Skeletal muscle tissue (tissue), 3 donors: ENCODE measurements at regions not wholly inside any gene's neighbourhood (a gene's known extent, or its start where the extent isn't known, plus 50 kb on each side); places are given as distances from the start of the nearest gene placed in this dataset.

Experiments
- H3K27ac ChIP-seq: one replicate; pipeline ENCODE4 v1.7.0; 2013; ENCODE audit warnings: mild to moderate bottlenecking, low read depth, low read length, inconsistent platforms
- H3K27me3 ChIP-seq, 3 donors: one replicate each; pipeline ENCODE4 v1.7.0; 2013; ENCODE audit warnings: low read length in 3 of 3; ENCODE audit not compliant: control insufficient read depth in 3 of 3, insufficient read depth in 3 of 3
- H3K36me3 ChIP-seq, 3 donors: one replicate each; pipeline ENCODE4 v1.7.0; 2013; ENCODE audit warnings: low read length in 3 of 3; ENCODE audit not compliant: control insufficient read depth in 3 of 3, insufficient read depth in 3 of 3
- H3K4me1 ChIP-seq, 3 donors: one replicate each; pipeline ENCODE4 v1.7.0; 2013; ENCODE audit warnings: low read length in 3 of 3, mild to moderate bottlenecking in 3 of 3; ENCODE audit not compliant: control insufficient read depth in 3 of 3, insufficient read depth in 3 of 3
- H3K4me3 ChIP-seq, 3 donors: one replicate each; pipeline ENCODE4 v1.7.0; 2013; ENCODE audit warnings: low read length in 3 of 3
- H3K9ac ChIP-seq, 3 donors: one replicate each; pipeline ENCODE4 v1.7.0; 2013; ENCODE audit warnings: low read length in 3 of 3, mild to moderate bottlenecking in 3 of 3, moderate library complexity in 2 of 3, low read depth in 1 of 3
- H3K9me3 ChIP-seq, 3 donors: one replicate each; pipeline ENCODE4 v1.7.0; 2013; ENCODE audit warnings: low read length in 3 of 3; ENCODE audit not compliant: control insufficient read depth in 3 of 3
- donor health status: Osteomylitis.

DNA sequence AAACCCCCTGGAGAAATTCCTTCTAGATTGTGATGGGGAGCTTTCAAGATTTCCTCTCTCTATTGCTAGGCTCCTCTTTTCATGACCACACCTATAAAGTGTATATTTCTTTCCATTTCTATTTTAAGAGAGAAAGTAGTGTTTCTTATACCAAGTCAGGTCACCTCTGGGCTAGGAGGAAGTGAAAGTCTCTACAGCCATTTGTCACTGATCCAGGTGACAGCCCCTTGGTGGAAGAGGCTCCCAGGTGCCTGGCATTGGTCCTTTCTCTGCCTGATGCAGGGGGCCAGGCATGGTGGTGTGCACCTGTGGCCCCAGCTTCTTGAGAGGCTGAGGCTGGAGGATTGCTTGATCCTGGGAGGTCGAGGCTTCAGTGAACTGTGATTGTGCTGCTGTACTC, 64.7 kb downstream of the DHCR7 start:
- H3K27me3 ChIP-seq, result peaks cover 8 to 12% (median 11%) of the 10 kb centered on the region in 3 donors
- H3K4me3 ChIP-seq, result no peak overlapping the region
- H3K4me1 ChIP-seq, result no peaks in the 10 kb centered on the region
- H3K27ac ChIP-seq, result no peak overlapping the region
- no peak overlapping the region for H3K9ac ChIP-seq
- H3K36me3 ChIP-seq, result no peaks in the 10 kb centered on the region
- no peaks in the 10 kb centered on the region for H3K9me3 ChIP-seq

DNA sequence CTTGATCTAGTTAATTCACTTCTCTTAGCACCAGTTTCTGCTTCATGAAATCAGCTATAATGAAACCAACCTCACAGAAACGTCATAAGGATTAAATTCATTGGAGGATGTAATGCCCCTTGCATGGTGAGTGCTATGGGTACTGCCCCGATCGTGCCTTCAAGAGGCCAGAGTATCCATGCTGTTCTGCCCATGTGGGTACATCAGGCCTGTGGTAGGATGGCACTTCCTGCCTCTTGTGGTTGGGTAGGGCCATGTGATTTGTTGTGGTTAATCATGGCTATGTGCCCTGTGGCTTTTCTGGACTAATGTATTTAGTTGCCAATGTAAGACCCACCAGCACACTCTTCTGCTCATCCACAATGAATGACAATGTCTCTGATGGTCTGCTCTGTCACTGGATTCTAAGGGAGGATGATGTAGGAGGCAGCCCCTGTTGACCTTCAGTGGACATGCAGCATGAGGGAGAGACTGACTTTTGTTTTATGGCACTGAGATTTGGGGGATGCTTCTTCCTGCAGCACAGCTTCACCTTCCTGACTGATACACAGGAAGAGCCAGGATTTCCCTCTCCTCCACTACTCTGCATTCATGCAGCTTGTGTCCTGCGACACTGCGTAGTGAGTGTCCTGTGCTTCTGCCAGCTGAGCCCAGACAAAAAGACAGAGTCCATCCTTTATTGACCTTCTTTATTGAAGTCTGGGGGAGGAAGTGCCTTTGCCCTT, 66.2 kb downstream of the DHCR7 start:
- H3K4me3 ChIP-seq, result no peak overlapping the region
- no peak overlapping the region for H3K9ac ChIP-seq
- peaks cover 0 to 14% (median 10%) of the 10 kb centered on the region in 3 donors for H3K27me3 ChIP-seq
- H3K4me1 ChIP-seq, result no peaks in the 10 kb centered on the region
- H3K9me3 ChIP-seq, result no peaks in the 10 kb centered on the region
- no peaks in the 10 kb centered on the region for H3K36me3 ChIP-seq
- no peak overlapping the region for H3K27ac ChIP-seq

DNA sequence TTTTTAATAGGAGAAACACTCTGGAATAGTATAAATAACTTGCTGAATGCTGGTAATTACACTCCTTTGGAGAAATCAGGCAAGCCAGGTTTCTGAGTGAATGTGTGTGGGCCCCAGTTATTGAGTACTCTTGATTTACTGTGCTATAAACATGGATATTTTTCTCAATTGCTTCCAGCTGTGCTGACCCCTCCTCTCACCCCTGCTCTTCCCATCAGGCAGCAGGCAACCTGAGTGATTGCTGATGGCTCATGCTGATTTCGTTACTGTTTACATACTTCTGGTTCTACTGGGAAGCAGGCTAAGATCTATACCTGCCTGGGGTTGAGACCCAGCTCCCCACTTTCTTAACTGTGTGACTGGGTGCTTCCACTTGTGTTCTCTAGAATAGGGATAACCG, 68.5 kb downstream of the DHCR7 start:
- H3K4me3 ChIP-seq, result no peak overlapping the region
- no peaks in the 10 kb centered on the region for H3K9me3 ChIP-seq
- H3K36me3 ChIP-seq, result no peaks in the 10 kb centered on the region
- H3K27me3 ChIP-seq, result peaks cover 0 to 11% (median 7%) of the 10 kb centered on the region in 3 donors
- no peak overlapping the region for H3K27ac ChIP-seq
- H3K9ac ChIP-seq, result no peak overlapping the region
- no peaks in the 10 kb centered on the region for H3K4me1 ChIP-seq

DNA sequence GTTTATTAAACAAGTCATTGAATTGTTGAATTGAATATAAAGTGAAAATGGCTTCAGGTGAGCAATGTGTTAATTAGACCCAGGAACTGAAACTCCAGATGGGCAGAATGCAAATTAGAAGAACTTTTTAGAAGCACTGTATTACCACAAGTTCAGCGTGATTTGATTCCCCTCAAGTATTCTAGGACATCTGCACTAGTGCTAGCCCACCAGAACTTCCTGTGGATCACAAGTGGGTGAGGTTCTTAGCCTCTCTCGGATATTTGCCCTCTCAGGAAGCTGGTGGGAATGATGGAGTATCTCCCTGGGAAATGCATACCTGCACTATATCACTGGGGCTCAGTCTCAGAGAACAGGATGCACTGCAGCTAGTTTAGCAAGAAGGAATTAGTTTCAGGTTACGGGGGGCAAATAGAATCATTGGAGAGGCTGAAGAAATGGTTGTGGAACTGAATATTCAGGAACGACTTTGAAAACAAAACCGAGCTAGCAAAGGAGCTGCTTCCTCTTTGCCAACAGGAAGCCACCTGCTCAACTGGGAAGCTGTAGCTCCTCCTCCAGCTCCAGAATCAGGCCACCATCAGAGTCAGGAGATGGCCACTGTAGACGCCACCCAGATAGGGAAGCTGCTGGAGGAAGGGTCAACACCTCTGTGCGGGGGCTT, 74.3 kb downstream of the DHCR7 start:
- H3K27ac ChIP-seq, result no peak overlapping the region
- no peaks in the 10 kb centered on the region for H3K9me3 ChIP-seq
- H3K4me3 ChIP-seq, result no peak overlapping the region
- H3K9ac ChIP-seq, result no peak overlapping the region
- H3K4me1 ChIP-seq, result peaks cover 0 to 6% (median 0%) of the 10 kb centered on the region in 3 donors
- H3K36me3 ChIP-seq, result no peaks in the 10 kb centered on the region
- peaks cover 0 to 13% (median 6%) of the 10 kb centered on the region in 3 donors for H3K27me3 ChIP-seq

DNA sequence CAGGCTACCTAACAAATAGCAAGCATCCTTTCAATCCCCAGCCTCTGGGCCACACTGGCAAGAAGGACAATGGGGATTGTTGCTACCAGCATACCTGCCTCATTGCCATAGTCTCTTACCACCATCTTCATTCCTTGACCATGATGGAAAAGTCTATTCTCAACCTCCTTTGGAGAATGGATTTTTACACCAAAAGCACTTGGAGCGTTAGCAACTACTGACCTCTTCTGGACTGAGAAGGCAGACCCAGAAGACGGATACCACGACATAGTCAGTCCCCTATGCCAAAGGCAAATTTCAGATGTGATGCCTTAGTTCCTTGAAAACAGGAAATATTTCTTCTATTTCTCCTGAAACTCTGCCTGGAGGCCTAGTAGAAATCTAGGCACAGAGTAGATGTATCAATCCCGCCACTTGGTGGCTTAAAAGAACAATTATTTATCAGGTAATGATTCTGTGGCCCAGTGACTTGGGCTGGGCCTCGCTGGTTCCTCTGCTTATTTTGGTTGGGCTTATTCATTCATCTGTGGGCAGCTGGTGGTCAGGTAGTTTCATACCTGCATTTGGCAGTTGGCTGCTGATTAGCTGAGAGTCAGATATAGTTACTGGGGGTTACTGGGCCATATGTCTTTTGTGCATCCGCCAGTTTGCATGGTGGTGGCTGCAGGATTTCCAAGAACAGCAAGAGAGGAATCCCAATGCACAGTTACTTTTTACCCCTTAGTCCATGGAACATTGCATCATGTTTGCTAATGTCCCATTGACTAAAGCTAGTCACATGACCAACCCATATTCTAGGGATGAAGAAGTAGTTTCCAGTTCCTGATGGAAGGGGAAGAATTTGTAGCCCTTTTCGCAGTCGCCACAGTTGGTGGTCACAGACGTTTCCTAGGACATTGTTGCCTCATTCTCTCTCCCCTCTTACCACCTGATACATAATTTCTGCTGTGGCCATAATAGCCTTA, 75.2 kb downstream of the DHCR7 start:
- Histone ChIP-seq H3K27me3 (peaks cover 2 to 18% (median 9%) of the 10 kb centered on the region in 3 donors), H3K4me3 (no peak overlapping the region), H3K9ac (no peak overlapping the region)

DNA sequence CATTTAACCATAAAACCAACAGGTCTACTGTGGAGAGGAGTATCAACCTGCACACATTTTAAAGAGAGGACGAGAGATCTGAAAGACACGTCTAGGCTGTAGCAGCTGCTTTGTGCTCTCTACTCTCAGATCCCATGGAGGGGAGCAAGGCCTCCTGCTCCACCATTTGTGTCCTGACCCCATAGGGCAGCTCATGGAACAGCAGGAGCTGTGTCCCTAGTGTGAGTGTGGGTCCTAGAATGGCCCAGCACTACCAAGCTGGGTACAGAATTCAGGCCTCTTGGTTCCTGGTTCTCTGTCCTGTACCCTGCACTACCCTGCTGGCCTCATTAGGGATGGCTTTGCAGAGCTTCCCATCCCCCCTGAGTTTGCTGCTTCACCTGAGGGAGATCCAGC, 76.5 kb downstream of the DHCR7 start:
- H3K27me3 ChIP-seq, result peaks cover 5 to 23% (median 10%) of the 10 kb centered on the region in 3 donors
- no peaks in the 10 kb centered on the region for H3K9me3 ChIP-seq
- no peaks in the 10 kb centered on the region for H3K36me3 ChIP-seq
- no peak overlapping the region for H3K4me3 ChIP-seq
- H3K9ac ChIP-seq, result no peak overlapping the region
- H3K27ac ChIP-seq, result no peak overlapping the region
- peaks cover 0 to 6% (median 0%) of the 10 kb centered on the region in 3 donors for H3K4me1 ChIP-seq

More for the DNA sequence above, 75.2 kb downstream of the DHCR7 start:
- peaks cover 0 to 6% (median 0%) of the 10 kb centered on the region in 3 donors for H3K4me1 ChIP-seq
- no peak overlapping the region for H3K27ac ChIP-seq
- no peaks in the 10 kb centered on the region for H3K9me3 ChIP-seq
- H3K36me3 ChIP-seq, result no peaks in the 10 kb centered on the region

DNA sequence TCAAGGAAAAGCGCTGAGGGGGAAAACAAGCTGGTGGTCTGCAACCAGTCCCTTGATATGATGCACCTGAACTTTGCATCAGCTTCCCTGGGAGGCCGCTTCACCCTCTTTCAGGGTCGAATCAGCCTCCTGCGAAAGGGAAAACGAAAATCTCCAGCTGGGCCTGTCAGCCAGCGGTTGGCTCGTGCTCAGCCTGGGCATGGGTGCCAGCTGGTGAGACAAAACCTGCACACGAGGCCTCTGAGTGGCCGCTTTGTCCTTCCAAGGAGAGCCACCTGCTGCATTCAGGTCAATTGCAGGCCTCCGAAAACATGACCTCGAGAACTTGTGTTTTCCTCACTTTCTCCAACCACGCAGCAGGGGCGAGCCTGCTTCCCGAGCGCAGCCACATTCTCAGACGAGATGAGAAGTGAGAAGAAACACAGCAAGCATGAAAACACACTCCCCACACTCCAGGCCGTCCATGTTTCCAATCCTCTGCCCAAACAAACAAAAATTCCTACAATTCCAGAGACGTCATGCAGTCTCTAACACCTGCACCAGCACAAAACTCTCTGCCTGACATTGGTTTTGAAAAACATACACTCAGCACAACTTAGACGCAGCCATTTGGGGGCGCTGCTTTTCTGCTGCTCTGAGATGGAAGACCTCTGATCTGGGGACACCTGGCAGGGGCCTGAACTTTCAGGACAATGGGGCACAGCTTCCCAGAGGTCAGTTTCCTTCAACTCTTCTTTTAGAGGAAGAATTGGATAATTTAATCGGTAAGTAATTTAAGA, 77.1 kb downstream of the DHCR7 start:
- Histone ChIP-seq H3K27me3 (peaks cover 5 to 23% (median 10%) of the 10 kb centered on the region in 3 donors), H3K9ac (no peak overlapping the region), H3K9me3 (no peaks in the 10 kb centered on the region), H3K36me3 (no peaks in the 10 kb centered on the region), H3K27ac (no peak overlapping the region), H3K4me3 (no peak overlapping the region), H3K4me1 (peaks cover 0 to 6% (median 0%) of the 10 kb centered on the region in 3 donors)

DNA sequence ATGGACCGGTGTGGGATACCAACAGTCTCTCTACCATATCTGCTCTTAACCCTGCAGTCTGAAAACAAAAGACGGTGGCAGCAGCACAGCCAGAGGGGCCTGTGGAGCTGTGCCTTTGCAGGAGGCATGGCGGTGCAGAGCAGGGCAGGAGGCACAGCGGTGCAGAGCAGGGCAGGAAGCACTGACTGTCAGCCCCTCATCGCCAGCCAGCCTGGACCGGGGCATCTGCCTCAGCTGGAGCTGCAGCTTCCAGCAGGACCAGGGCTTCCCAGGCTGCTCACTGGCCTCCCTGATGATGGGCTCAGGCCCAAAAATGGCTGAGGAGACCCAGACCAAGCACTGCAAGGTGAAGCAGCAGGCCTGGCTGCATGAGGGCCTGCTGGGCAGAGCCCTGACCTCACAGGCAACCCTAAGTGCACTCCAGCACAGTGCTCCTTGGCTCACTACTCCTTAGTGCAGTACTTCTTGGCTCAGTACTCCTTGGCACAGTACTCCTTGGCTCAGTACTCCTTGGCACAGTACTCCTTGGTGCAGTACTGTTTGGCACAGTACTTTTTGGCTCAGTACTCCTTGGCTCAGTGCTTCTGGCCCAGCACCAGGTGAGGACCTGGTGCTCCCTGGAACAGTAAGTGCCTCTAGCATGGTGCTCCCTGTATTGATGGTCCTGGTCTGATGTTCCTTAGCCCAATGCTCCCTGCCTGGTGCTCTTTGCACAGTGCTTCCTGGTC, 78.0 kb downstream of the DHCR7 start:
- Histone ChIP-seq H3K36me3 (no peaks in the 10 kb centered on the region), H3K4me3 (no peak overlapping the region), H3K9me3 (no peaks in the 10 kb centered on the region), H3K27ac (no peak overlapping the region), H3K9ac (peak overlapping the region in 1 of 3 donors; percentile 16), H3K4me1 (peaks cover 0 to 6% (median 0%) of the 10 kb centered on the region in 3 donors), H3K27me3 (peaks cover 5 to 23% (median 10%) of the 10 kb centered on the region in 3 donors)

DNA sequence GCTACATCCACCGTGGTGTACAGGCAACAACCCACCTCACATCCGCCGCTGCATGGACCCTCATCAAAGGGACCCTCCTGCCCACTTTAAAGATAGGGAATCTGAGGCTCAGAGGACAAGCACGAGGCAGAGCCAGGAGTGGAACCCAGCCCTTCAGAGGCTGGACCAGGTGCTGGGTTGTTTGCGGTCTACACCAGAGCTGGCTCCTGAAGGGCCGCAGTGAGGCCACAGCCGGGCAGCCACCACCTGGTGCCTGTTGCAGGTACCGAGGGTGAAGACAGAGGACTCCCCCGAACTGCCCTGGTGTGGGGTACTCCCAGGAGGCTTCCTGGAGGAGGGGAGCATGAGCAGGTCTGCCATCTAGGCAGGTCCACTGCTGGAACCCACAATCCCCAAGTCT, 78.8 kb downstream of the DHCR7 start:
- H3K4me3 ChIP-seq, result no peak overlapping the region
- no peak overlapping the region for H3K9ac ChIP-seq
- H3K36me3 ChIP-seq, result no peaks in the 10 kb centered on the region
- peaks cover 5 to 23% (median 10%) of the 10 kb centered on the region in 3 donors for H3K27me3 ChIP-seq
- peaks cover 0 to 6% (median 0%) of the 10 kb centered on the region in 3 donors for H3K4me1 ChIP-seq
- H3K27ac ChIP-seq, result no peak overlapping the region
- H3K9me3 ChIP-seq, result no peaks in the 10 kb centered on the region
